ENCODE measurements at regions not wholly inside any gene's neighbourhood (a gene's known extent, or its start where the extent isn't known, plus 50 kb on each side); places are given as distances from the start of the nearest gene placed in this dataset.

GRCh38 chr3:118165413-118165812 is 869.2 kb downstream of the IGSF11 start:
- no peak overlapping the region for H3K4me3 Mint-ChIP-seq (ENCODE audit: unreplicated experiment)
- no peaks in the 10 kb centered on the region for H3K79me2 ChIP-seq (ENCODE audit: insufficient read depth, low read length)
- H3K27ac Mint-ChIP-seq (ENCODE audit: unreplicated experiment), result no peak overlapping the region
- no peak for TF ChIP-seq CTCF (IDR thresholded peaks at IDR 0.05; ENCODE audit: insufficient read depth, low read depth, low read length)
- TF ChIP-seq EZH2 (IDR thresholded peaks at IDR 0.05; ENCODE audit: insufficient read depth, low read length), result no peak
- H3K4me1 Mint-ChIP-seq (ENCODE audit: low read depth, unreplicated experiment), result peaks cover 6% of the 10 kb centered on the region
- H3K4me3 ChIP-seq (ENCODE audit: insufficient read depth, low read depth, low read length), result no peak overlapping the region
- peaks cover 3% of the 10 kb centered on the region for H3K9me3 ChIP-seq (ENCODE audit: insufficient read depth, low read depth, low read length)
- no peak overlapping the region for H3K9ac ChIP-seq (ENCODE audit: low read length)
- no peak overlapping the region for H3K4me2 ChIP-seq (ENCODE audit: low read length)
- no peaks in the 10 kb centered on the region for H3K27me3 Mint-ChIP-seq (ENCODE audit: low read depth, unreplicated experiment)
- DNase-seq (ENCODE audit: low read depth), result no peak
- H3K9me3 Mint-ChIP-seq (ENCODE audit: unreplicated experiment), result peaks cover 3% of the 10 kb centered on the region
- H3K27me3 ChIP-seq (ENCODE audit: insufficient read depth, low read length), result no peaks in the 10 kb centered on the region
- no peak overlapping the region for H2AFZ ChIP-seq (ENCODE audit: low read depth, low read length)
- FAIRE-seq, result no peak
- no peak overlapping the region for H3K27ac ChIP-seq (ENCODE audit: low read depth, low read length)
- H3K4me1 ChIP-seq (ENCODE audit: insufficient read depth, low read length), result no peaks in the 10 kb centered on the region
- H3K36me3 Mint-ChIP-seq (ENCODE audit: low read depth, unreplicated experiment), result no peaks in the 10 kb centered on the region
- H4K20me1 ChIP-seq (ENCODE audit: insufficient read depth, low read length), result no peaks in the 10 kb centered on the region
- no peaks in the 10 kb centered on the region for H3K36me3 ChIP-seq (ENCODE audit: insufficient read depth, low read length)

- no peak overlapping the region for H2AFZ ChIP-seq (ENCODE audit: low read depth, low read length)
- no peaks in the 10 kb centered on the region for H3K79me2 ChIP-seq (ENCODE audit: insufficient read depth, low read length)
- no peaks in the 10 kb centered on the region for H3K27me3 ChIP-seq (ENCODE audit: insufficient read depth, low read length)
- Mint-ChIP-seq H3K27ac (ENCODE audit: unreplicated experiment) (no peak overlapping the region), H3K9me3 (ENCODE audit: unreplicated experiment) (peaks cover 5% of the 10 kb centered on the region), H3K4me1 (ENCODE audit: low read depth, unreplicated experiment) (peaks cover 6% of the 10 kb centered on the region), H3K36me3 (ENCODE audit: low read depth, unreplicated experiment) (no peaks in the 10 kb centered on the region), H3K4me3 (ENCODE audit: unreplicated experiment) (no peak overlapping the region), H3K27me3 (ENCODE audit: low read depth, unreplicated experiment) (no peaks in the 10 kb centered on the region)
- FAIRE-seq (no peak), DNase-seq (ENCODE audit: low read depth) (no peak)
- TF ChIP-seq CTCF (IDR thresholded peaks at IDR 0.05; ENCODE audit: insufficient read depth, low read depth, low read length) (no peak), EZH2 (IDR thresholded peaks at IDR 0.05; ENCODE audit: insufficient read depth, low read length) (no peak)
- H3K4me1 ChIP-seq (ENCODE audit: insufficient read depth, low read length), result no peaks in the 10 kb centered on the region
- no peak overlapping the region for H3K4me2 ChIP-seq (ENCODE audit: low read length)
- no peaks in the 10 kb centered on the region for H3K36me3 ChIP-seq (ENCODE audit: insufficient read depth, low read length)
- no peak overlapping the region for H3K27ac ChIP-seq (ENCODE audit: low read depth, low read length)
- no peaks in the 10 kb centered on the region for H3K9me3 ChIP-seq (ENCODE audit: insufficient read depth, low read depth, low read length)
- H3K9ac ChIP-seq (ENCODE audit: low read length), result no peak overlapping the region
- H3K4me3 ChIP-seq (ENCODE audit: insufficient read depth, low read depth, low read length), result no peak overlapping the region
- H4K20me1 ChIP-seq (ENCODE audit: insufficient read depth, low read length), result no peaks in the 10 kb centered on the region
Observed at GRCh38 chr3:118167571-118167970, 867.1 kb downstream of the IGSF11 start.

DNA sequence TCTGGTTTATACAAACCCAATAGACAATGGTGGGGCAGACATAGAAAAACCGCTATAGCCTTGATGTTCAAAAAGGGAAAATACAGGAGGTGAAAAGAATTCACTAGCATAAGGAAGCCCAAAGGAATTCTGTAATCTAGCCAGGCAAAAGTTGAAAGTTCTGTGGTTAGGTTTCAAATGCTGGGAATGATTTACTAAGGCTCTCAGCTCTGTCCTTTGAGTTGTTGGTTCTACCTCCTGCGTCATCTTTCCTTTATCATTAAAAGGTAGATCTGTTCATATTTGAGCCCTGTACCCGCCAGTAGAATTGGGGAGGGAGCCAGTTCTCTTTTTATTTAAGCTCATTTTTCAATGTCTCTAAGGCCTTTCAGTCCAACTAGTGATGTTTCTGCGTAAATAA is 866.5 kb downstream of the IGSF11 start:
- Mint-ChIP-seq H3K9me3 (ENCODE audit: unreplicated experiment) (peaks cover 3% of the 10 kb centered on the region), H3K27me3 (ENCODE audit: low read depth, unreplicated experiment) (no peaks in the 10 kb centered on the region), H3K27ac (ENCODE audit: unreplicated experiment) (no peak overlapping the region), H3K36me3 (ENCODE audit: low read depth, unreplicated experiment) (no peaks in the 10 kb centered on the region), H3K4me1 (ENCODE audit: low read depth, unreplicated experiment) (peaks cover 6% of the 10 kb centered on the region), H3K4me3 (ENCODE audit: unreplicated experiment) (no peak overlapping the region)
- H3K9ac ChIP-seq (ENCODE audit: low read length), result no peak overlapping the region
- no peaks in the 10 kb centered on the region for H4K20me1 ChIP-seq (ENCODE audit: insufficient read depth, low read length)
- TF ChIP-seq CTCF (IDR thresholded peaks at IDR 0.05; ENCODE audit: insufficient read depth, low read depth, low read length), result no peak
- TF ChIP-seq EZH2 (IDR thresholded peaks at IDR 0.05; ENCODE audit: insufficient read depth, low read length), result no peak
- H3K4me2 ChIP-seq (ENCODE audit: low read length), result no peak overlapping the region
- H3K36me3 ChIP-seq (ENCODE audit: insufficient read depth, low read length), result no peaks in the 10 kb centered on the region
- H3K4me1 ChIP-seq (ENCODE audit: insufficient read depth, low read length), result no peaks in the 10 kb centered on the region
- FAIRE-seq (no peak), DNase-seq (ENCODE audit: low read depth) (no peak)
- no peak overlapping the region for H3K4me3 ChIP-seq (ENCODE audit: insufficient read depth, low read depth, low read length)
- H3K79me2 ChIP-seq (ENCODE audit: insufficient read depth, low read length), result no peaks in the 10 kb centered on the region
- H3K9me3 ChIP-seq (ENCODE audit: insufficient read depth, low read depth, low read length), result no peaks in the 10 kb centered on the region
- no peak overlapping the region for H3K27ac ChIP-seq (ENCODE audit: low read depth, low read length)
- H2AFZ ChIP-seq (ENCODE audit: low read depth, low read length), result no peak overlapping the region
- H3K27me3 ChIP-seq (ENCODE audit: insufficient read depth, low read length), result no peaks in the 10 kb centered on the region

All from astrocyte (in vitro differentiated cells and primary cell).